ENCODE measurements at regions not wholly inside any gene's neighbourhood (a gene's known extent, or its start where the extent isn't known, plus 50 kb on each side); places are given as distances from the start of the nearest gene placed in this dataset.

DNA sequence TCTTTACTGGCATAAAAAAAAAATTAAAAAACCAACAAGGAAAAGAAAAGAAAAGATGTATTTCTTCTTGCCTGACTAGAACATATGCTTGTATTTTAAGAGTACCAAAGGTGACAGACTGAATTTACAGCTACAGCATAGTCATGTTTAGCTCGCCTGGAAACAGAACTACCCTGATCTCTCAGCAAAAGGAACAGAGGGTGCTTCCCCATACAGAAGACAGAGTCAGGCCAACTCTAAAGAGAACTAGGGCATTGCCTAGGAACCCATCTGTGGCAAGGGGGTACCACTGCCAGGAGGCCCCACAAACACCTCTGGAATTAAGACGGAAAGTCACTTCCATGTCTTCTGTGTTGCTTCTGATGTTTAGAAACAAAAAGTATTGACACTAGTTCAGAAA is 252.1 kb upstream of the STARD13 start:
- no peak for TF ChIP-seq EZH2 (IDR thresholded peaks at IDR 0.05)
- TF ChIP-seq POLR2AphosphoS5 (IDR thresholded peaks at IDR 0.05; ENCODE audit: borderline replicate concordance, low read depth, low read length) = no peak
- no peak for TF ChIP-seq FOXP2 (optimal IDR thresholded peaks at IDR 0.05; ENCODE audit: control extremely low read depth, extremely low read length, insufficient read depth)

Data from SK-N-MC (cell line).